Esophagus squamous epithelium (tissue), 5 donors: ENCODE measurements at regions not wholly inside any gene's neighbourhood (a gene's known extent, or its start where the extent isn't known, plus 50 kb on each side); places are given as distances from the start of the nearest gene placed in this dataset.

ENCODE experiments used
- DNase-seq: peaks from one replicate; lab custom pipeline; 2025; lab: John Stamatoyannopoulos, UW
- H3K27ac ChIP-seq, 4 donors: fragments of 200-600 bp; sonication (generic); one replicate each; pipeline ENCODE4 v1.5.1; 2016 to 2019; ENCODE audit warnings: mild to moderate bottlenecking in 1 of 4
- H3K27me3 ChIP-seq, 4 donors: fragments of 200-600 bp; sonication (generic); 1 replicate in 3 of 4; 2 replicates in 1 of 4; pipeline versions ENCODE4 v1.5.1 to v1.6.0; 2017 to 2021; ENCODE audit warnings: antibody characterized with exemption in 1 of 4
- H3K36me3 ChIP-seq, 3 donors: fragments of 200-600 bp; sonication (generic); one replicate each; pipeline ENCODE4 v1.5.1; 2016 to 2019
- H3K4me1 ChIP-seq, 3 donors: fragments of 200-600 bp; sonication (generic); one replicate each; pipeline ENCODE4 v1.5.1; 2017 to 2019
- H3K4me3 ChIP-seq, 4 donors: fragments of 200-600 bp; sonication (generic); 1 replicate in 3 of 4; 2 replicates in 1 of 4; pipeline ENCODE4 v1.5.1; 2016 to 2019; ENCODE audit warnings: mild to moderate bottlenecking in 2 of 4, moderate library complexity in 1 of 4
- H3K9me3 ChIP-seq, 3 donors: fragments of 200-600 bp; sonication (generic); one replicate each; pipeline ENCODE4 v1.5.1; 2016 to 2019
- POLR2A ChIP-seq, 4 donors: fragments of 450-650 bp; IDR thresholded peaks; one replicate each; pipeline ENCODE4 v1.6.1; 2017; ENCODE audit warnings: antibody characterized with exemption in 4 of 4, mild to moderate bottlenecking in 4 of 4, moderate library complexity in 3 of 4
- WGBS, 2 donors: methylation state at CpG; one replicate each; pipeline ENCODE4 v1.1.5; 2018; 5-methylcytosine and 5-hydroxymethylcytosine counted together
- intact Hi-C: fragments of 100-400 bp; cut with DNase I; formaldehyde crosslinking; loops from one replicate; pipeline ENCODE4 v1.15.0; 2022
- TF ChIP-seq, protein P1 (sequence below), 6 experiments: fragments of 450-650 bp in 4 of 6; fragments of 200-600 bp in 2 of 6; sonication (generic) in 2 of 6; IDR thresholded peaks; one replicate each; pipeline ENCODE4 v1.5.1; 2016 to 2019; ENCODE audit warnings: antibody characterized with exemption in 6 of 6, mild to moderate bottlenecking in 4 of 6, moderate library complexity in 4 of 6
- donor health status: DM: yes; HTN: yes; CAD: no.

DNA sequence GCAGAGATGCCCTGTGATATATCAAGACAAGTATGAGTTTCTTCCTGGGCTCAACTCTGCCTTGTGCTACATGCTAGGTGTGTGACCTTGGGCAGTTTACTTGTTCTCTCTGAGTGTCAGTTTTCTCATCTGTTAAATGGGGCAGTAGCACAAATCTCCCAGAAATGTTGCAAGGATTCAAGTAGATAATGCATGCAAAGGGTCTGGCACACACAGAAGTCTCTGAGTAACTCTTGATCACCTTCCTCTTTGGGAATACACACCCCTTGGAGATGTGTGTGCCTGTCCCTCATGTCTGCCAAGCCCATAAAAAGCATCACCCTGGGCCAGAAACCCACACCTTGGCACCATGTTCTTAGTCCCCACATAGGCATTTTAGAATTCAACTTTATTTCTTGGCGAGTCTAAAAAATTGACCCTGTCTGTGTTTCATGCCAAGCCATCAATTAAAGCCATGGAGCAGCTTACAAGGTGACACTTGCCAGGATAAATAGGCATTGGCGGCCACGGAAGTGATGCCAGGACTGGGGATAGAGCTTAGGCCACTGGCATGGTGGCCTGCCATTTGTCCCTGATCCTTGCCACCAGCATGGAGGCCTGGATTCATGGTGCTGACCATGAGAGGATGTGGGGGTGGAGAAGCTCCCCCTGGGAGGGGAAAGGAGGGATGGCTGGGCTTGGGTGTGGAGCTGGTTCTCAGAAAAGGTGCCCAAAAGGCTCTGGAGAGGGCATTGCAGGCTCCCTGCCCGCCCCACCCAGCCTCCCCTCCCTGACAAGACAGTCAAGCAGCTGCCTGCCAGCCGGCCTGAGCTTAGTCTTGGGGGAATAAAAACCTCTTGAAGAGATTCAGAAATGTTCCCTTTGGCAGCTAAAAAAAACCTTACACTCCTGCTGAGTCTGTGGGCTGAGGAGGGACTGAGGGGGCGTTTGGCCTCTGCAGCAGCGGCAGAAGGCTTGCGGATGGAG is 118.0 kb upstream of the IPO9 start:
- 30 to 60% methylated on average over 5 of the region's 8 CpGs for WGBS, 2 donors
- intact Hi-C loops, result no loop called here
- Histone ChIP-seq H3K4me3 (no peak overlapping the region), H3K9me3 (no peaks in the 10 kb centered on the region), H3K36me3 (no peaks in the 10 kb centered on the region), H3K27ac (peak overlapping the region; percentile 39 to 96 (median 91)), H3K4me1 (peaks cover 34 to 77% (median 59%) of the 10 kb centered on the region in 3 donors), H3K27me3 (no peaks in the 10 kb centered on the region)
- TF ChIP-seq, protein P1, sequence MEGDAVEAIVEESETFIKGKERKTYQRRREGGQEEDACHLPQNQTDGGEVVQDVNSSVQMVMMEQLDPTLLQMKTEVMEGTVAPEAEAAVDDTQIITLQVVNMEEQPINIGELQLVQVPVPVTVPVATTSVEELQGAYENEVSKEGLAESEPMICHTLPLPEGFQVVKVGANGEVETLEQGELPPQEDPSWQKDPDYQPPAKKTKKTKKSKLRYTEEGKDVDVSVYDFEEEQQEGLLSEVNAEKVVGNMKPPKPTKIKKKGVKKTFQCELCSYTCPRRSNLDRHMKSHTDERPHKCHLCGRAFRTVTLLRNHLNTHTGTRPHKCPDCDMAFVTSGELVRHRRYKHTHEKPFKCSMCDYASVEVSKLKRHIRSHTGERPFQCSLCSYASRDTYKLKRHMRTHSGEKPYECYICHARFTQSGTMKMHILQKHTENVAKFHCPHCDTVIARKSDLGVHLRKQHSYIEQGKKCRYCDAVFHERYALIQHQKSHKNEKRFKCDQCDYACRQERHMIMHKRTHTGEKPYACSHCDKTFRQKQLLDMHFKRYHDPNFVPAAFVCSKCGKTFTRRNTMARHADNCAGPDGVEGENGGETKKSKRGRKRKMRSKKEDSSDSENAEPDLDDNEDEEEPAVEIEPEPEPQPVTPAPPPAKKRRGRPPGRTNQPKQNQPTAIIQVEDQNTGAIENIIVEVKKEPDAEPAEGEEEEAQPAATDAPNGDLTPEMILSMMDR (IDR thresholded peaks at IDR 0.05), result no peak
- no peak for TF ChIP-seq POLR2A (IDR thresholded peaks at IDR 0.05)
- no peak for DNase-seq

DNA sequence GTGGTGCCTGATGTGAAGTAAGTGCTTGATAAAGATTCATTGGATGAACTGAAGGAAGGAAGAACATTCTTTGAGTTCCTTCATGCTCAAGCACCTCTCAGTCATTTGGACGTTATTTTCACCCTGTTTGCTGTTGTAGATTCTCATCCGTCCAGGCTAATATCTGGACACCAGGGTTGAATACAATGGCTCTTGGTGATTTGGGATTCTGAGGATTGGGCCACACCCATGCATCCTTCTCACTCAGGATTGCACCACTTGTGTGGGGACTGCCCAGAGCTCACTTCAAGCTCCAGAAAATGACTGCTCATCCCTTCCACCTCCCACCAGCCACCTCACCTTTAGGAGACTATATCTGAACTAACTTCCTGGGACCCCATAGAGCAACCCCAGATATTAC is 117.1 kb upstream of the IPO9 start:
- Histone ChIP-seq H3K27ac (peak overlapping the region; percentile 74 to 96 (median 91)), H3K27me3 (no peaks in the 10 kb centered on the region), H3K4me3 (no peak overlapping the region), H3K4me1 (peaks cover 34 to 86% (median 68%) of the 10 kb centered on the region in 3 donors), H3K9me3 (no peaks in the 10 kb centered on the region), H3K36me3 (no peaks in the 10 kb centered on the region)
- TF ChIP-seq, protein P1 (IDR thresholded peaks at IDR 0.05), result no peak
- no peak for TF ChIP-seq POLR2A (IDR thresholded peaks at IDR 0.05)
- 46 to 47% methylated on average over 2 of the region's 2 CpGs for WGBS, 2 donors
- no peak for DNase-seq
- intact Hi-C loops, result no loop called here

DNA sequence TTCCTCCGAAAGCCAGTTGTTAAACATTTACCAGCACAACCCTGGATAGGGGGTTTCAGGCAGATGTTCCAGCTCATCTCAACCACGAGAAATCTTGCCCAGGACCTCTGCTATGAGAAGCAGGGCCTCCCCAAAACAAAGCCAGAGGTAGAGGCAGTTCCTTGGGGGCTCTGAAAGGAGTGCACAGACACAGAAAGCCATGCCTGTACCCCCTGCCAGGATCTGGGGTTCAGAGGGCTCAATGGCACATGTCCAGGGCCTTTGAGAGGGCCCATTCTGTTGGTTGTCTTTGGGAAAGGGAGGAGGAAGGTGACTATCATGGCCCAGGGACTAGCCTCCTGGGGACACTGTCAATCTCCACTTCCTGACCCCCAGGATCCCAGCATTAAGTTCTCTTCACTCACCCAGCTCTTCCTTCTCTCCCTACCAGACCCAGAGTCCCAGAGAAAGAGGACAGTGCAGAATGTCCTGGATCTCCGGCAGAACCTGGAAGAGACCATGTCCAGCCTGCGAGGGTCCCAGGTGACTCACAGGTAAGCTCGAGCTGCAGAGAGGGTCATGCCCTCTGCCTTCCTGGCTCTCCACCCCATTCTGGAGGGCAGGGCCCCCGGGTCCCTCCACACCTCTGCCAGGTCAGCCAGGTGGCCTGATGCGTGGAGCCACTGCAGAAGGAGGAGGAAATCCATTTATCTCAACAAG is 116.4 kb upstream of the IPO9 start:
- 73 to 100% methylated on average over 1 to 2 of the region's 7 CpGs for WGBS, 2 donors
- intact Hi-C loops, result no loop called here
- no peak for DNase-seq
- Histone ChIP-seq H3K9me3 (no peaks in the 10 kb centered on the region), H3K36me3 (no peaks in the 10 kb centered on the region), H3K27me3 (no peaks in the 10 kb centered on the region), H3K27ac (peak overlapping the region; percentile 74 to 96 (median 91)), H3K4me1 (peaks cover 34 to 90% (median 71%) of the 10 kb centered on the region in 3 donors), H3K4me3 (no peak overlapping the region)
- no peak for TF ChIP-seq POLR2A (IDR thresholded peaks at IDR 0.05)
- TF ChIP-seq, protein P1 (IDR thresholded peaks at IDR 0.05), result no peak

DNA sequence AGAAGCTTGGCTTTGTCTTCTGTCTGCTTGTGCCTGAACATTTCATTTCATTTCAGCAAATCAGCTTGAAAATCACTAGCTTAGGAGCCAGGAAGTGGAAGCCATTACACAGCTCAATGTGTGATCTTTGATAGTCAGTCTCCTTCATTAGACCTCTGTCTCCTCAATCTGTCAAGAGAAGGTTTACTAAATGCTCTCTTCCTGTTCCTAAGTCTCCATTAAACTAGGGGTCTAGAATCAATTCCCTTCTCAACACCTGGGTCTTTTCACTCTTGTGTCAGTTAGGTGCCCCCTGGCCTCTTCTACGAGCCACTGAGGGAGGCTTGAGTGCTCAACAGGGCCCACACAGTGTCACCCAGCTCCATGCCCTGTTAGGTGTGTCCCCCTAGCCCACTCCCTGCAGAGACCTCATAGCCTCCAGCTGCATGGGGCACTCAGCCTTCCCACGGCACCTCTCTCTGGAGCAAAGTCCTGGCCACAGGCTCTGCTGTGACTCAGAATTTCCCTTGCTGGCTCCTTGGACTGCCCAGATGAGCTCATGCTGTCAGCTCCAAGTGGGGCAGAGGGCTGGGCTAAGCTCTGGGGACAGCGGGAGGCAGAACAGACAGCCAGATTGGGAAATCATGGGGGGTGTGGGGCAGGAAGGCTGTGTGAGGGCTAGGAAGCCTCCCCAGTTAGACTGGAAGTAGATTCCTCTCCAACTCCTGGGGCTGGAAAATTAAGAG is 115.7 kb upstream of the IPO9 start:
- intact Hi-C loops, result no loop called here
- TF ChIP-seq, protein P1 (IDR thresholded peaks at IDR 0.05), result no peak
- TF ChIP-seq POLR2A (IDR thresholded peaks at IDR 0.05), result peak in 1 of 4 donors; percentile 21
- peaks cover 0 to 3% (median 0%) of the 10 kb centered on the region in 3 donors for H3K36me3 ChIP-seq
- H3K9me3 ChIP-seq, result no peaks in the 10 kb centered on the region
- H3K4me1 ChIP-seq, result peaks cover 34 to 85% (median 68%) of the 10 kb centered on the region in 3 donors
- WGBS, 2 donors, result 18 to 41% methylated on average over 2 to 3 of the region's 3 CpGs
- H3K27ac ChIP-seq, result peak overlapping the region; percentile 74 to 96 (median 91)
- H3K4me3 ChIP-seq, result no peak overlapping the region
- no peaks in the 10 kb centered on the region for H3K27me3 ChIP-seq
- DNase-seq, result peak; percentile 42
